PC-9 (cell line): ENCODE measurements at regions not wholly inside any gene's neighbourhood (a gene's known extent, or its start where the extent isn't known, plus 50 kb on each side); places are given as distances from the start of the nearest gene placed in this dataset.
A peak's percentile ranks its signal among the peaks of the same experiment; 100 is the strongest.

Source experiments
- BruUV-seq: library from RNA; stranded (reverse); fragments of 400-500 nt; replicated peaks from 2 replicates; lab custom pipeline; 2021; lab: Mats Ljungman, UMichigan
- CTCF ChIA-PET: fragments of 300-600 bp; sonication (Branson Sonifier 250); formaldehyde crosslinking; loops from one replicate; lab custom pipeline; 2022; ENCODE audit warnings: antibody characterized with exemption; lab: Charles Lee
- POLR2A ChIA-PET: fragments of 300-600 bp; sonication (Branson Sonifier 250); formaldehyde crosslinking; loops from one replicate; lab custom pipeline; 2022; ENCODE audit warnings: antibody characterized with exemption; ENCODE audit not compliant: unreplicated experiment; lab: Charles Lee
- DNase-seq, 2 experiments: peaks; one replicate each; pipeline versions ENCODE4 v3.0.0 to v3.0.0-alpha.2; 2015 to 2022; ENCODE audit warnings: mixed read lengths in 1 of 2
- H2AFZ ChIP-seq: fragments of 200-600 bp; sonication (generic); 2 replicates; pipeline ENCODE4 v1.8.1; 2017; ENCODE audit warnings: antibody characterized with exemption
- H3F3A ChIP-seq: fragments of 200-600 bp; sonication (generic); 2 replicates; pipeline ENCODE4 v1.8.1; 2017; ENCODE audit warnings: antibody characterized with exemption, mild to moderate bottlenecking, low read depth; ENCODE audit not compliant: insufficient read depth
- H3K27ac ChIP-seq: fragments of 200-600 bp; sonication (generic); 2 replicates; pipeline ENCODE4 v1.6.1; 2016; ENCODE audit warnings: mixed run types
- H3K27me3 ChIP-seq: fragments of 200-600 bp; sonication (generic); 2 replicates; pipeline ENCODE4 v1.6.1; 2016; ENCODE audit warnings: low read depth, mixed run types; ENCODE audit not compliant: insufficient read depth
- H3K36me3 ChIP-seq: fragments of 200-600 bp; sonication (generic); 2 replicates; pipeline ENCODE4 v1.6.1; 2016; ENCODE audit warnings: low read depth, mixed run types
- H3K4me1 ChIP-seq: fragments of 200-600 bp; sonication (generic); replicated peaks from 2 replicates; pipeline ENCODE4 v1.6.1; 2016; ENCODE audit warnings: mixed run types; ENCODE audit not compliant: insufficient read depth
- H3K4me2 ChIP-seq: fragments of 200-600 bp; sonication (generic); 2 replicates; pipeline ENCODE4 v1.6.1; 2017; ENCODE audit warnings: mixed run types
- H3K4me3 ChIP-seq: fragments of 200-600 bp; sonication (generic); 2 replicates; pipeline ENCODE4 v1.6.1; 2016; ENCODE audit warnings: mixed run types
- H3K79me2 ChIP-seq: fragments of 200-600 bp; sonication (generic); 2 replicates; pipeline ENCODE4 v1.6.1; 2017; ENCODE audit warnings: low read depth, mixed run types
- H3K9me2 ChIP-seq: fragments of 200-600 bp; sonication (generic); 2 replicates; pipeline ENCODE4 v1.8.1; 2017; ENCODE audit warnings: mild to moderate bottlenecking; ENCODE audit not compliant: insufficient read depth
- H3K9me3 ChIP-seq: fragments of 200-600 bp; sonication (generic); 2 replicates; pipeline ENCODE4 v1.8.1; 2016; ENCODE audit warnings: low read depth; ENCODE audit not compliant: insufficient read depth
- H4K20me1 ChIP-seq: fragments of 200-600 bp; sonication (generic); 2 replicates; pipeline ENCODE4 v1.8.1; 2017; ENCODE audit not compliant: insufficient read depth
- CTCF ChIP-seq: fragments of 200-600 bp; sonication (generic); conservative IDR thresholded peaks from 2 replicates; pipeline ENCODE4 v1.6.1; 2017; ENCODE audit warnings: mixed run types, antibody characterized with exemption, mild to moderate bottlenecking, moderate library complexity
- EZH2 ChIP-seq: fragments of 200-600 bp; sonication (generic); IDR thresholded peaks from 2 replicates; pipeline ENCODE4 v1.8.0; 2017; ENCODE audit warnings: antibody characterized with exemption, low read depth
- intact Hi-C: fragments of 100-400 bp; cut with micrococcal nuclease; formaldehyde crosslinking; loops from one replicate; pipeline ENCODE4 v1.10.0; 2022; ENCODE audit not compliant: unreplicated experiment

GRCh38 chr7:130927564-130927963 is 193.6 kb upstream of the KLF14 start:
- peaks cover 78% of the 10 kb centered on the region for H3K79me2 ChIP-seq
- ChIA-PET POLR2A (no interaction called here), CTCF (no interaction called here)
- no peaks in the 10 kb centered on the region for H3K9me2 ChIP-seq
- no peak overlapping the region for H3K27ac ChIP-seq
- H3K4me3 ChIP-seq: no peak overlapping the region
- no TSS peak for BruUV-seq
- no peaks in the 10 kb centered on the region for H3K27me3 ChIP-seq
- H3K36me3 ChIP-seq: peaks cover 20% of the 10 kb centered on the region; the same call in 1 of the 2 replicates
- no peaks in the 10 kb centered on the region for H3K9me3 ChIP-seq
- H4K20me1 ChIP-seq: no peaks in the 10 kb centered on the region
- intact Hi-C loops: no loop called here
- peaks cover 43% of the 10 kb centered on the region for H3F3A ChIP-seq
- no peak overlapping the region for H3K4me2 ChIP-seq
- DNase-seq: no peak
- H2AFZ ChIP-seq: no peak overlapping the region
- TF ChIP-seq EZH2: no peak
- no peak for TF ChIP-seq CTCF
- peaks cover 25% of the 10 kb centered on the region for H3K4me1 ChIP-seq

- H3K4me2 ChIP-seq: no peak overlapping the region
- ChIA-PET POLR2A (interaction anchor here (0.6 kb wide), 1 partner anchor 59 kb away, joined by 3 read pairs; no protein-coding TSS in a partner anchor), CTCF (interaction anchor here (0.6 kb wide), 2 partner anchors 25 to 33 kb away, joined by 3 read pairs; no protein-coding TSS in a partner anchor)
- H3K4me3 ChIP-seq: no peak overlapping the region
- H3K9me2 ChIP-seq: no peaks in the 10 kb centered on the region
- intact Hi-C loops: no loop called here
- TF ChIP-seq EZH2 (no peak), CTCF (no peak)
- no peaks in the 10 kb centered on the region for H3K27me3 ChIP-seq
- no peaks in the 10 kb centered on the region for H4K20me1 ChIP-seq
- DNase-seq: peak in 1 of 2 experiments; percentile 46
- H3F3A ChIP-seq: peaks cover 33% of the 10 kb centered on the region
- peaks cover 81% of the 10 kb centered on the region for H3K79me2 ChIP-seq
- H2AFZ ChIP-seq: no peak overlapping the region
- 0 out of 2 replicates have a peak overlapping the region, but pooled peaks have one; percentile 18 for H3K27ac ChIP-seq
- H3K9me3 ChIP-seq: no peaks in the 10 kb centered on the region
- no TSS peak for BruUV-seq
- peaks cover 17% of the 10 kb centered on the region; the same call in 1 of the 2 replicates for H3K36me3 ChIP-seq
- H3K4me1 ChIP-seq: peaks cover 13% of the 10 kb centered on the region
Measured at GRCh38 chr7:130929896-130930659, 196.1 kb upstream of the KLF14 start.

GRCh38 chr7:130930681-130931080 is 196.7 kb upstream of the KLF14 start:
- Histone ChIP-seq H3K4me3 (no peak overlapping the region), H3K4me2 (no peak overlapping the region)

More at GRCh38 chr7:130930681-130931080, 196.7 kb upstream of the KLF14 start:
- TF ChIP-seq EZH2: no peak
- CTCF ChIA-PET: interaction anchor here (0.6 kb wide), 1 partner anchor 33 kb away, joined by 3 read pairs; no protein-coding TSS in a partner anchor
- peaks cover 21% of the 10 kb centered on the region; the same call in 1 of the 2 replicates for H3K36me3 ChIP-seq
- intact Hi-C loops: no loop called here
- no peak overlapping the region for H2AFZ ChIP-seq
- peaks cover 7% of the 10 kb centered on the region for H3K4me1 ChIP-seq
- BruUV-seq: no TSS peak
- POLR2A ChIA-PET: interaction anchor here (0.5 kb wide), 1 partner anchor 11 kb away, joined by 3 read pairs; no protein-coding TSS in a partner anchor
- H3K9me3 ChIP-seq: no peaks in the 10 kb centered on the region
- H3K27ac ChIP-seq: 0 out of 2 replicates have a peak overlapping the region, but pooled peaks have one; percentile 18
- H4K20me1 ChIP-seq: no peaks in the 10 kb centered on the region
- no peaks in the 10 kb centered on the region for H3K9me2 ChIP-seq
- H3K27me3 ChIP-seq: no peaks in the 10 kb centered on the region
- no peak for DNase-seq
- peaks cover 84% of the 10 kb centered on the region for H3K79me2 ChIP-seq
- peaks cover 30% of the 10 kb centered on the region for H3F3A ChIP-seq
